Daoy (cell line): ENCODE measurements at regions not wholly inside any gene's neighbourhood (a gene's known extent, or its start where the extent isn't known, plus 50 kb on each side); places are given as distances from the start of the nearest gene placed in this dataset.
"Not testable (repeated sequence)": the region's sequence is repeated elsewhere in the genome, so short reads cannot be mapped to it uniquely, and the experiment has no call there.

Experiments used
- DNase-seq: peaks from one replicate; pipeline ENCODE4 v3.0.0-alpha.2; 2015; ENCODE audit warnings: low read depth

GRCh38 chr1:81220614-81221071, 580.1 kb upstream of the ADGRL2 start:
- no peak for DNase-seq

DNA sequence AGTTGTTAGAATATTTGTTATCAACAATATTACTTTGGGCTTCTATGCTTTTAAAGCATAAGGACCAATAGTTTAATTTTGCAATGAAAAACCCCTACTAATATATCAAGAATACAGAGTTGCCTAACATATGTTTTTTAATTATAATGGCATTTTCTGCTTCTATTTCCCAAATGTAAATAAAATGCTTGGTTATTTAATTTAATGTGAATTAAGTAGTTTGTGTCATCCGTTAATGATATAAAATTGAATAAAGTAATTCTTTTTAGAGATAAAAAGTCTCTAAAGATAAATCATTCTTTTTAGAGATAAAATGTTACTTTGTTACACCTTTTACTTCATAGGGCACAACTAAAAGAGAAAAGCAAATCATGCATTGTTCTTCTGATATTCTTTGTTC, 583.7 kb upstream of the ADGRL2 start:
- no peak for DNase-seq

DNA sequence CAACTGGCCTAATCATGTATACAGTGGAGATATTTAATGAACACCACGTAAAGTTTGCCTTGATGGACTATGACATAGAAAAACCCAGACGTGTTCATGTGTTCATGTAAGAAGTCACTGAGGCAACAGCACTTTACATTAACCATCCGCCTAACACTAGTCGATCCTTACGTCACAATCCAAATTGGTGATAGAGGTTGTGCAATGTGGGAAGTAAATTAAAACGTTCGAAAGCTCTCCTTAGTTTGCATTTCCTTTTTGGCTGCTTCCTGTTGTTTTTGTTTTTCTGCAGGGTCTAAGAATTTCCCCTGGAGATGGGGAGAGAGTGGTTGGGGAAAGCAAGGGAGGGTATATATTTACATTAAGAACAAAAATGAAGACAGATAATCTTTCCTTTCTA, 587.5 kb upstream of the ADGRL2 start:
- DNase-seq = no peak

GRCh38 chr1:81209461-81209860, 591.3 kb upstream of the ADGRL2 start:
- no peak for DNase-seq

GRCh38 chr1:81208441-81208840, 592.3 kb upstream of the ADGRL2 start:
- DNase-seq = peak; percentile 32

DNA sequence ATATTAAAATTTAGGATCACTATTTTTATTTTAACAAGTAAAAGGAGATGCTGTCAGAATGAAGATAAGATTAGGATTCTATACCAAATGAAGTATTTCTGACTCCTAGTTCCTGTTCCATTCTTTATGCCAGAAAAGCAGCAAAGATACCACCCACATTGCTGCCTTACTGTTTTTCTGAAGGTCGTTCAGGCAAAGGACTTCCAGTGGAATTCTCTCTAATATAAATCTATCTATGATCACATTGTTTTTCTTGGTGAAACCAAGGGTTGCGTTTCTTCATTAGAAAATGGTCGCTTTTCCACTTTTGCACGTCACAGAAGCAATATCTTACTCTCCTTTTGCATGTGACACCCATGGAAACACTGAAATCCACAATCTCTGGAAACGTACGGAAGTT, 594.8 kb upstream of the ADGRL2 start:
- DNase-seq = no peak

- DNase-seq = no peak
Measured at GRCh38 chr1:81201779-81202178, 599.0 kb upstream of the ADGRL2 start.

DNA sequence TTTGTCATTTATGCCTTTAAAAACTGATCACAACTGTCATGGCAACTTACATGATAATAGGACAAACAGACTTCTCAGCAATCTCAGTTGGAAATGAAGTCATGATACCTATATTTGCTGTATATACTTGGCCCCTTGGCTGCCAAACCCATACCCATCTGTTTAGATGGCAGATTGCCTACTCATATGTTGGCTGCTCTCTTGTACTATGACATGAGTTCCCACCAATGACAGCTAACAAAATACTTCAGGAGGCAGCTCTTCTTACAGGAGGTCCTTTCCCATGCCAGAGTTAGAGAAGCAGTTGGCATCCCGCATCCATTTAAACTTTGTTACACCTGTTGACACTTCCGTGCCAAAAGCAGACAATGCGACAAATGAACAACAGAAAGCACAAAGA, 603.1 kb upstream of the ADGRL2 start:
- DNase-seq = no peak

GRCh38 chr1:81192647-81193642, 607.8 kb upstream of the ADGRL2 start:
- DNase-seq = no peak

DNA sequence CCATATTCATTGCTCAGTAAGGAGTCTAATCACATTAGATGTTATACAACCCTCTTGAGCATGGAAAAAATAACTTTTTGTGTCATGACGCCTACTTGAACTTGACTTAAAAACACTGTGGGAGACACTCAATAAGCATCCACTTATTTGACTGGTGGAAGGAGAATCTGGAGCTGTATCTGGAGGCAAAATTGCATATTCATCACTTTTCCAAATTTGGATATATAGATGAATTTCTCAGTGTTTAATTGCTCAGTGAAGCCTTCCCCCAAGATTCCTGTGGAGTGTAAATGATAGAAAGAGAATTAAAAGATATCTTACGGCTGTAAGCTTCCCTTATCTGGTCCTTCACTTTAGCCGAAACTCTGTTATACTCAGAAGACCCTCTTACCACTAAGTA, 610.7 kb upstream of the ADGRL2 start:
- DNase-seq = no peak

DNA sequence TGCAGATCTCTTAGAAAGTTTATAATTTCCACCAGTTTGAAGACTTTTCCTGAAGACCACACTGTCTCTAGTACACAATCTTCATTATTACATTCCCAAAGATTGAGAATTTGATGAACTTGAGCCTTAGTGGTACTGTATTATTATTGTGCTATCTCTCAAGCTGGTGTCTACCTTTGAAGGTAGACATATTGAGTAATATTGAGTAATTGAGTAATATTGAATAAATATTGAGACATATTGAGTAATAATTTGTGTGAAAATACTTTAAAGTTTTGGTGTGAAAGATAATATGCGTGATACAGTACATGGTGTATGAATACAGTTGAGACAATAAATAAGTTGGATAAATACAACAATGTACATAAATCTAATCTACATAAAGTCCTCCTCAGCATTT, 613.1 kb upstream of the ADGRL2 start:
- DNase-seq = no peak

GRCh38 chr1:81186261-81186660, 614.5 kb upstream of the ADGRL2 start:
- DNase-seq = no peak

DNA sequence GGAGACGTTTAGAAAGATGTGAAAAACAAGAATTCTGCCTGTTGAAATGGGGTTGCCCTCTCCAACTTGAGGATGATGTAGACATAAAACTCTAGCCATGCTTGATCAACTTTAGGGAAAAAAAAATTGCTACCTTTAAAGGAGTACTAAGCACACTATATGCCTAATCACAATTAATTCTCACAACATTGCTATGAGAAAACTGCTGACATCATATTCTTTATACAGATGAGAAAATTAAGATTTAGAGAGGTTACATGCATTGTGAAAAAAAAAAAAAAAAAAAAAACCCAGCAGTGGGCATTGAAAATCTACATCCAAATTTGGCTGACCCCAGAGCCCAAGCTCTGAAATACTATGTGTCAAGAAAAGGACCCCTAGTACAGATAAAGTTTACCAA, 617.2 kb upstream of the ADGRL2 start:
- DNase-seq = no peak

DNA sequence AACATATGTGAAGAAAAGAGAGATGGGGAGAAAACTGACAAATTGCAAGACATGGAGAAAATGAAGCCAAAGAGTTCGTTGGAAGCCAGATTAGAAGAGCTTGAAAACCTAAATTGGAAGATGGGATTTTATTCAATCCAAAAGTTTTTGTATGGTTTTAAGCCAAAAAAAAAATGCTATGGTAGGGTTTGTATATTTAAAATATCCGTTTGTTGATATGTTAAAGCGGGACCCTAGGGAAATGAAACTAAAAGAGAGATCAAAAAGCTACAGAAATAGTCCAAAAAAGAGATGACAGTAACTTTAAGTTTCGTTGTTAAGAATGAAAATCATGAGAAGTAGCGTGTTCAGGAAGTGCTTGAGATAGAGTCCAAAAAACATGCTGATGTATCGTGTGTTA, 617.7 kb upstream of the ADGRL2 start:
- no peak for DNase-seq

- peak; percentile 76 for DNase-seq
Measured at GRCh38 chr1:81179242-81179641, 621.5 kb upstream of the ADGRL2 start.

GRCh38 chr1:81178431-81179093, 622.2 kb upstream of the ADGRL2 start:
- not testable (repeated sequence) for DNase-seq

DNA sequence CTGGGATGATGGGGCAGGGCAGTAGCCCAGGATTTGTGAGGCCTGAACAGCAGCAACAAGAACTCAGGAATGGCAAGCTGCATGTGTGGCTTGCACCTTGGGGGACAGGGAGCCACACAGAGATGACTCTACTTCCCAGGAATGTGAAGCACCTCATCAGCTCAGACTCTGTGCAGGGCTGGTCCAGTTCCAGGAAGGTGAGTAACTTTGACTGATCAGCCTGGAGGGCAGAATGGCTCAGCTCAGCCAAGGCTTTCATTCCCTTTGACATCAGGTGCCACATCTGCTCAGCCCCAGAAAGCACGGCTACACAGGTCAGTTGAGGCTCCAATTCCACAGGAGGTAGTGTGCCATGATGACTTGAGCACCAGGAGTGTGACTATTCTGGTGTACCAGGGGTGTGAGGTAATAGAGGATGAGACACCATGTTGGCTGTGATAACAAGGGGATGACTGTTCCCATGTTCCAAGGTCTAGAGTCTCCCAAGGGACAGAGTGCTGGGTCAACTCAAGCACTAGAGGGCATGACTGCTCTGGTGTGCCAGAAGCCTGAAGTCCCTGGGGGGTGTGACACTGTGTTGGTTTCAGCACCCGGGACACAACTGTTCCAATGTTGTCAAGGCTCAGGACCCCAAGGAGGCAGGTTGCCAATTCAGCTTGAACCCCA, 625.8 kb upstream of the ADGRL2 start:
- DNase-seq = peak; percentile 92

GRCh38 chr1:81174052-81174451, 626.7 kb upstream of the ADGRL2 start:
- peak; percentile 17 for DNase-seq

DNA sequence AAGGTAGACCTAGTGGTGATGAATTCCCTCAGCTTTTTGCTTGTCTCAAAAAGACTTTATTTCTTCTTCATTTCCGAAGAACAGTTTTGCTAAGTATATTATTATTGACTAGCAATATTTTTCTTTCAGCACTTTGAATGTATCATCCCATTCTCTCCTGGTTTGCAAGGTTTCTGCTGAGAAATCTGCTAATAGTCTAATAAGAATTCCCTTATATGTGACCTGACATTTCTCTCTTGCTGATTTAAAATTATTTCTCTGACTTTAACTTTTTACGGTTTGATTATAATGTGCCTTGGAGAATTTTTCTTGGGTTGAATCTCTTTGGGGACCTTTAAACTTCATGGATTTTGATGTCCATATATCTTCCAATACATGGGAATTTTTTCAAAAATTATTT, 628.3 kb upstream of the ADGRL2 start:
- no peak for DNase-seq

- DNase-seq = no peak
Measured at GRCh38 chr1:81170721-81171120, 630.0 kb upstream of the ADGRL2 start.

GRCh38 chr1:81165963-81166362, 634.8 kb upstream of the ADGRL2 start:
- no peak for DNase-seq

DNA sequence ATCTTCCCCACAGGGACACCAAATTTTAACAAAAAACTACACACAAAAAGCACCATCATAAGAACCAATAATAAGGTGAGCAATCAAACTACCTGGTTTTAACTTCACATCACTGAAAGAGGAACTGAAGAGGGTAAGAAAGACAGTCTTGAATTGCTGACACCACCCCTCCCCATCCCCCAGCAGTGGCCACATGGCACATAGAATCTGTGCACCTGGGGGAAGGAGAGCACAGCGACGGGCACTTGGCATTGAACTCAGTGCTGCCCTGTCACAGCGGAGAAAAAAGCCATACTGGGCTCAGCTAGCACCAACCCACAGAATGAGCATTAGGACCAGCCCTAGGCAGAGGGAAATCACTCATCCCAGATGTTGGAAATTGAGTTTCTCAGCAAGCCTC, 640.0 kb upstream of the ADGRL2 start:
- no peak for DNase-seq

DNA sequence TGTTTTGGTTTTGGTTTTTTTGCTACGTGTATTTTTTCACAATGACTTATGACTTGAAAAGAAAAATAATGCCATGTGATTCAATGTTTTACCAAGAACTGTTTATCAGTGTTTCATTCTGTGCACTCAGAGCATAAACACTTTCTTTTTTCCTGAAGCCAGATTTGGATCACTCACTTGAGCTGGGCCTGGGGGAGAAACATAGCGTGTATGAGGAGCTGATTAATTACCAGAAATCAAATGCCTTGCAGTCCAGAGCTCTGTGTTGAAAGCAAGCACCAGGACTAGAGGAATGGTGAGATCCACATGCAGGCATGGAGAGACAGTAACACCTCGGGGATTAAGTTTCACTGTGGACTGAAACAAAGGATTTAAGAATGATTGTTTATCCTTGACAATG, 642.1 kb upstream of the ADGRL2 start:
- no peak for DNase-seq
